Stimulated activated CD4-positive, alpha-beta T cell treated with anti-CD3 and anti-CD28 coated beads, Interleukin-2, amount 100 ng/mL, for 48 hours (primary cell): ENCODE measurements at regions not wholly inside any gene's neighbourhood (a gene's known extent, or its start where the extent isn't known, plus 50 kb on each side); places are given as distances from the start of the nearest gene placed in this dataset.

Experiments
- DNase-seq, 2 donors: peaks; one replicate each; pipeline ENCODE4 v3.0.0-alpha.2; 2020

- no peak for DNase-seq
These were observed 129.5 kb upstream of the CYSLTR1 start for GRCh38 chrX:78456909-78457308.

GRCh38 chrX:78455901-78456300 lies 128.5 kb upstream of the CYSLTR1 start:
- DNase-seq, result no peak

- no peak for DNase-seq
These were observed 124.9 kb upstream of the CYSLTR1 start for GRCh38 chrX:78452356-78452755.

- no peak for DNase-seq
These were observed 110.2 kb upstream of the CYSLTR1 start for GRCh38 chrX:78437621-78438020.

- DNase-seq, result no peak
These were observed 101.8 kb upstream of the CYSLTR1 start for GRCh38 chrX:78429172-78429571.

GRCh38 chrX:78388663-78389062 lies 61.3 kb upstream of the CYSLTR1 start:
- DNase-seq, result no peak

GRCh38 chrX:78387364-78387763 lies 60.0 kb upstream of the CYSLTR1 start:
- no peak for DNase-seq

GRCh38 chrX:78384486-78384885 lies 57.1 kb upstream of the CYSLTR1 start:
- no peak for DNase-seq

GRCh38 chrX:78383594-78383993 lies 56.2 kb upstream of the CYSLTR1 start:
- DNase-seq, result no peak

- no peak for DNase-seq
These were observed 51.2 kb upstream of the CYSLTR1 start for GRCh38 chrX:78378476-78379115.
